ENCODE measurements at regions not wholly inside any gene's neighbourhood (a gene's known extent, or its start where the extent isn't known, plus 50 kb on each side); places are given as distances from the start of the nearest gene placed in this dataset.

DNA sequence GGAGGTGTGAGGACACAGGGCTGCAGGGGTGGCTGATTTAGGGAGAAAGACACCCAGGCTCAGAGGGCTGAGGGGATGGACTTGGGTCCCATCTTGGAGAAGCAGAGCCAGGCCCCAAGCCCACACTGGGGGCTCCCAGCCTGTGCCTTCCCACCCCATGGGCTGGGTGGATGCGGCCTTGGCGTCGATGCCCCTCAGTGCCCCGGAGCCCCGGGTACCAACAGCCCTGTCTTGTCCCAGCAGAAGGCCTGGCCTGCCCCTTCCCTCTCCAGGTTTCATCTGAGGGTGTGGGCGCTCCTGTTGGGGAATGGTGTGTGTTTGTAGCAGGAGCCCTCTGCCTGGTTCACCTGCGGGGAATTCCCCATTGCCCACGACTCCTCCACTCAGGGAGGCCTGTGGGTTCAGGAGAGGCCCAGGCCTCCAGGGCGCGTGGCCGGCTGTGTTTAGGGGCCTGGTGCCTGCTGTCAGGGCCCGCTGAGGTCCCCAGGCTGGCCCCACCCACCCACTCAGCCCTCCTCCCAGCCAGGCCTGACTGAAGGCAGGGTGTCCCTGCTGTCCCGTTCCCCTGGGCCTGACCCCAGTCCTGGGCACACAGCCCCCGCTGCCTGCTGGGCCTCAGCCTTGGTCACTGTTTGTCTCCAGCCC is 51.1 kb upstream of the BEGAIN start:
- POLR2A ChIA-PET, result no interaction called here
- H3K4me1 Mint-ChIP-seq (ENCODE audit: low read depth), result peaks cover 39% of the 10 kb centered on the region

DNA sequence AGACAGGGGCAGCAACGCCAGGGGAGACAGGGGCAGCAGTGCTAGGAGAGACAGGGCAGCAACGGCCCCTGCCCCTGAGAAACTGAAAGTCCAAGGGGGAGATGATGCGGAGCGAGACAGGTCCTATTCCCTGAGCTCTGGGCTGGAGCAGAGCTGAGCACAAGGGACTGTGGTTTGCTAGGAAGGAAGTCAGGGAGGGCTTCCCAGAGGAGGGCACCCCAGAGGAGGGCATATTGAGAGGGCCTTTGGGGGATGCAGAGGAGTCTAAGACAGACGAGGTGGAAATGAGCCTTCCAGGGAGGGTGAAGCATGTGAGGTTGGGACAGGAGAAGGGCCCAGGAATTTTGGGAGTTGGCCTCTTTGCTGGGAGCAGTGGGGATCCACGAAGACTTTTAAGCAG is 52.1 kb upstream of the BEGAIN start:
- H3K4me1 Mint-ChIP-seq (ENCODE audit: low read depth), result peaks cover 43% of the 10 kb centered on the region
- DNase-seq, result no peak
- no peaks in the 10 kb centered on the region for H3K36me3 Mint-ChIP-seq
- H3K9me3 Mint-ChIP-seq, result no peaks in the 10 kb centered on the region
- no peak overlapping the region for H3K27ac Mint-ChIP-seq
- ChIA-PET POLR2A (no interaction called here), CTCF (interaction anchor here (0.9 to 1.6 kb wide), 2 partner anchors 14 to 254 kb away, joined by 4 to 5 read pairs; no protein-coding TSS in a partner anchor)
- no peak overlapping the region for H3K4me3 Mint-ChIP-seq
- intact Hi-C loops (cut with micrococcal nuclease), result no loop called here
- peaks cover 2% of the 10 kb centered on the region for H3K27me3 Mint-ChIP-seq

More for the DNA sequence above, 51.1 kb upstream of the BEGAIN start:
- Mint-ChIP-seq H3K36me3 (no peaks in the 10 kb centered on the region), H3K27me3 (peaks cover 2% of the 10 kb centered on the region), H3K27ac (no peak overlapping the region), H3K4me3 (no peak overlapping the region), H3K9me3 (no peaks in the 10 kb centered on the region)
- intact Hi-C loops (cut with micrococcal nuclease), result no loop called here
- CTCF ChIA-PET, result interaction anchor here (0.9 to 3.5 kb wide), 2 partner anchors 7 to 11 kb away, joined by 3 to 26 read pairs; no protein-coding TSS in a partner anchor
- DNase-seq, result no peak

- peak; percentile 91 for DNase-seq
- Mint-ChIP-seq H3K27ac (peak overlapping the region; percentile 64), H3K36me3 (no peaks in the 10 kb centered on the region), H3K4me3 (peak overlapping the region; percentile 17), H3K27me3 (peaks cover 2% of the 10 kb centered on the region), H3K4me1 (ENCODE audit: low read depth) (peaks cover 57% of the 10 kb centered on the region), H3K9me3 (peaks cover under 1% of the 10 kb centered on the region)
- POLR2A ChIA-PET, result no interaction called here
- CTCF ChIA-PET, result interaction anchor here (1.3 to 1.6 kb wide), 2 partner anchors 12 to 255 kb away, joined by 3 to 5 read pairs; no protein-coding TSS in a partner anchor
- intact Hi-C loops (cut with micrococcal nuclease), result loop anchor here (1.0 to 10.0 kb wide), 4 partner anchors 92 to 984 kb away; partner anchors contain the start of genes SLC25A29 and WDR25
Measured at GRCh38 chr14:100640471-100641273, 53.5 kb upstream of the BEGAIN start.

DNA sequence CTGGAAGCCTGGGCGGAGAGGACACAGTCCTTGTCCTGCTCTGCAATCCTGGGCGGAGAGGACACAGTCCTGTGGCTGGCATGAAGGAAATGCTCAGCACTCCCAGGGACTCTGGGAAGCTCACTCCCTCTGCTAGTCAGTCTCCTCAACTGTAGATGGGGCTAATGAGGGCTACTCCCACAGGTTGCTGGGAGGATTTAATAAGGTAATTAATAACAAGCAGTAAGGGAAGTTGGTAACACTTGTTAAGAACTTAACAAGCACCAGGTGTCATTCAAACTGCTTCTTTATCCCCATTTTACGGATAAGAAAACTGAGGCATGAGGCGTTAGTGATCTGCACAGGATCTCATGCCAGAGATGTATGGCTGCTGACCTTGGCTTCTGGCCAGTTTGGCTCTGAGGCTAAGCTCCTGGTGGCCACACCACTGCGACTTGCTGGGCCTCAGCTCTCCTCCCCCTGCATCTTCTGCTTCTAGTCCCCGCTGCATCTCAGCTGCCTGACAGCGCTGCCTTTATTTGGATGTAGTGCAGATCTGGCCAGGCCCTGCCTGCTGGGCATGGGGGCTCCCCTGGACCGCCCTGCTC is 54.1 kb upstream of the BEGAIN start:
- intact Hi-C loops (cut with micrococcal nuclease), result loop anchor here (2.0 to 10.0 kb wide), 3 partner anchors 265 to 983 kb away; partner anchors contain the start of genes SLC25A29 and WDR25
- peaks cover 61% of the 10 kb centered on the region for H3K4me1 Mint-ChIP-seq (ENCODE audit: low read depth)
- H3K27me3 Mint-ChIP-seq, result peaks cover 2% of the 10 kb centered on the region
- ChIA-PET CTCF (interaction anchor here (1.3 to 1.7 kb wide), 2 partner anchors 256 to 264 kb away, joined by 3 to 4 read pairs; no protein-coding TSS in a partner anchor), POLR2A (no interaction called here)
- no peak overlapping the region for H3K4me3 Mint-ChIP-seq
- no peak overlapping the region for H3K27ac Mint-ChIP-seq
- DNase-seq, result no peak
- no peaks in the 10 kb centered on the region for H3K36me3 Mint-ChIP-seq
- H3K9me3 Mint-ChIP-seq, result peaks cover 3% of the 10 kb centered on the region

GRCh38 chr14:100643426-100643825 is 56.2 kb upstream of the BEGAIN start:
- Mint-ChIP-seq H3K27ac (no peak overlapping the region), H3K9me3 (peaks cover 3% of the 10 kb centered on the region), H3K4me3 (no peak overlapping the region), H3K36me3 (no peaks in the 10 kb centered on the region), H3K27me3 (peaks cover 2% of the 10 kb centered on the region), H3K4me1 (ENCODE audit: low read depth) (peaks cover 59% of the 10 kb centered on the region)
- POLR2A ChIA-PET, result no interaction called here
- CTCF ChIA-PET, result interaction anchor here (1.5 to 4.3 kb wide), 3 partner anchors 10 to 258 kb away, joined by 11 to 232 read pairs (median 60); no protein-coding TSS in a partner anchor
- DNase-seq, result no peak
- intact Hi-C loops (cut with micrococcal nuclease), result loop anchor here (10.0 kb wide), 2 partner anchors 339 to 981 kb away; partner anchors contain the start of gene SLC25A29

DNA sequence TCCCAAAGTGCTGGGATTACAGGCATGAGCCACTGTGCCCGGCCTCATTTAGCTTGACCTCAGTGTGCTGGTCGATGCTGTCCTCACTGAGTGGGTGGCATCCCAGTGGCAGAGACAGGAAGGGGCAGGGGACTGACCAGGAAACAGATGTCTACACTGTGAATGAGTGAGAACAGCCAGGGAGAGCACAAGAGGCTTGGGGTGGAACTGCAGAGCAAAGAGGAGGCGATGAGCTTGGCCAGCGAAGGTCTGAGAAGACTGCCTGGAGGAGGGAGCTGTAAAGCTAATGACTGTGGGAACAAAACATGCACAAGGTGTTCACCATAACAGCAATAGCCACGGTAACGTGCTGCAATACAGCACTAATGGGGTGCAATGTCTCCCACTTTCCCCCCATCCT is 57.2 kb upstream of the BEGAIN start:
- H3K27ac Mint-ChIP-seq, result no peak overlapping the region
- DNase-seq, result no peak
- no peak overlapping the region for H3K4me3 Mint-ChIP-seq
- CTCF ChIA-PET, result interaction anchor here (0.6 to 4.3 kb wide), 9 partner anchors 8 to 536 kb away, joined by 3 to 232 read pairs (median 15); no protein-coding TSS in a partner anchor
- peaks cover 51% of the 10 kb centered on the region for H3K4me1 Mint-ChIP-seq (ENCODE audit: low read depth)
- peaks cover 3% of the 10 kb centered on the region for H3K9me3 Mint-ChIP-seq
- intact Hi-C loops (cut with micrococcal nuclease), result loop anchor here (2.0 to 10.0 kb wide), 3 partner anchors 118 to 980 kb away; partner anchors contain the start of gene SLC25A29
- peaks cover 2% of the 10 kb centered on the region for H3K27me3 Mint-ChIP-seq
- H3K36me3 Mint-ChIP-seq, result no peaks in the 10 kb centered on the region
- POLR2A ChIA-PET, result no interaction called here

- intact Hi-C loops (cut with micrococcal nuclease), result loop anchor here (1.0 to 10.0 kb wide), 6 partner anchors 77 to 980 kb away; partner anchors contain the start of gene SLC25A29
- H3K27me3 Mint-ChIP-seq, result peaks cover 2% of the 10 kb centered on the region
- H3K4me3 Mint-ChIP-seq, result no peak overlapping the region
- no peak overlapping the region for H3K27ac Mint-ChIP-seq
- H3K4me1 Mint-ChIP-seq (ENCODE audit: low read depth), result peaks cover 47% of the 10 kb centered on the region
- no peak for DNase-seq
- peaks cover 3% of the 10 kb centered on the region for H3K9me3 Mint-ChIP-seq
- H3K36me3 Mint-ChIP-seq, result no peaks in the 10 kb centered on the region
- ChIA-PET POLR2A (interaction anchor here (1.5 kb wide), 1 partner anchor 259 kb away, joined by 3 read pairs; no protein-coding TSS in a partner anchor), CTCF (interaction anchor here (0.6 to 4.3 kb wide), 13 partner anchors 8 to 537 kb away, joined by 3 to 232 read pairs (median 11); no protein-coding TSS in a partner anchor)
Measured at GRCh38 chr14:100644784-100645183, 57.6 kb upstream of the BEGAIN start.

- Mint-ChIP-seq H3K4me3 (no peak overlapping the region), H3K36me3 (no peaks in the 10 kb centered on the region), H3K27me3 (no peaks in the 10 kb centered on the region), H3K27ac (no peak overlapping the region), H3K4me1 (ENCODE audit: low read depth) (peaks cover 41% of the 10 kb centered on the region), H3K9me3 (peaks cover 3% of the 10 kb centered on the region)
- POLR2A ChIA-PET, result interaction anchor here (0.8 to 1.5 kb wide), 3 partner anchors 259 to 262 kb away, joined by 3 read pairs; no protein-coding TSS in a partner anchor
- CTCF ChIA-PET, result interaction anchor here (0.6 to 4.3 kb wide), 57 partner anchors 9 to 537 kb away, joined by 3 to 232 read pairs (median 5); partner anchors contain the start of gene SLC25A47
- peak; percentile 92 for DNase-seq
- intact Hi-C loops (cut with micrococcal nuclease), result loop anchor here (1.0 to 10.0 kb wide), 6 partner anchors 78 to 979 kb away; partner anchors contain the start of gene SLC25A29
Measured at GRCh38 chr14:100645196-100645981, 58.2 kb upstream of the BEGAIN start.

- H3K36me3 Mint-ChIP-seq, result no peaks in the 10 kb centered on the region
- POLR2A ChIA-PET, result interaction anchor here (0.8 to 1.5 kb wide), 3 partner anchors 260 to 263 kb away, joined by 3 read pairs; no protein-coding TSS in a partner anchor
- no peaks in the 10 kb centered on the region for H3K27me3 Mint-ChIP-seq
- H3K4me3 Mint-ChIP-seq, result no peak overlapping the region
- no peak overlapping the region for H3K27ac Mint-ChIP-seq
- H3K4me1 Mint-ChIP-seq (ENCODE audit: low read depth), result peaks cover 36% of the 10 kb centered on the region
- CTCF ChIA-PET, result interaction anchor here (0.6 to 4.3 kb wide), 56 partner anchors 8 to 360 kb away, joined by 3 to 232 read pairs (median 5); partner anchors contain the start of gene SLC25A47
- peaks cover 3% of the 10 kb centered on the region for H3K9me3 Mint-ChIP-seq
- intact Hi-C loops (cut with micrococcal nuclease), result loop anchor here (1.0 to 10.0 kb wide), 6 partner anchors 79 to 979 kb away; partner anchors contain the start of gene SLC25A29
- DNase-seq, result no peak
Measured at GRCh38 chr14:100645982-100646314, 58.7 kb upstream of the BEGAIN start.

DNA sequence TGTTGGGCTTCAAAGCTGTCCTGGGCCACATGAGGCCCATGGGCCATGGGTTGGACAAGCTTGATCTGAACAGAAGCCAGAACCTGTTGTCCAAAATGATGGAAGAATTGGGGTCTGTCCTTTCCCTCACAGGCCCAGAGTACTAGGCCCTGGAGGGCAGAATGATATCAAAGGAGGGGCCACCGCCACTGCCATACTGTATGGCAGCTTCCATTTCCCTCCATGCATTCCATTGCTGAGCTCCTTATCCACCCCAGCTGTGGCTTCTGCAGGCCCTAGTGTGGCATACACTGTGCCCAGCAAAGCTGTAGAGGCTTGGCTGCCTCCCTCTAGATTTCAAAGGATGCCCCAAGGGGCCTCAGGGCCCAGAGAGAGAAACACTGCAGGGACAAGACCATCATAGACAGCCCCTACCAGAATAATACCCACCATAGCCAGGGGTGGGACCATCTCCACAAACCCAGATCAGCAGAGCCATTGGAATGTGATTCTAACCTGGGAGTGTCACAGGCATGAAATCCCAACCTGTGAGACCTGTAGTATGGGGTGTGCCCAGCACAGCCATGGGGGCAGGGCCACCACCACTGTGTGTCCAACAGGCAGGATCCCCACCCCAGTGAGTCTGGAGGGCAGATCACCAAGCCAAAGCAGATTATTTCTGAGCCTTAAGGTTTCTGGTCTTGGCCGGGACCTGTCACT is 61.4 kb upstream of the BEGAIN start:
- H3K4me3 Mint-ChIP-seq, result no peak overlapping the region
- no peaks in the 10 kb centered on the region for H3K36me3 Mint-ChIP-seq
- no peak for DNase-seq
- POLR2A ChIA-PET, result no interaction called here
- CTCF ChIA-PET, result interaction anchor here (0.8 kb wide), 1 partner anchor 264 kb away, joined by 3 read pairs; no protein-coding TSS in a partner anchor
- intact Hi-C loops (cut with micrococcal nuclease), result loop anchor here (5.0 to 10.0 kb wide), 4 partner anchors 81 to 976 kb away; partner anchors contain the start of gene SLC25A29
- peaks cover 3% of the 10 kb centered on the region for H3K9me3 Mint-ChIP-seq
- H3K4me1 Mint-ChIP-seq (ENCODE audit: low read depth), result peaks cover 22% of the 10 kb centered on the region
- H3K27me3 Mint-ChIP-seq, result peaks cover 2% of the 10 kb centered on the region
- H3K27ac Mint-ChIP-seq, result no peak overlapping the region
